HepG2 (cell line): ENCODE measurements at regions not wholly inside any gene's neighbourhood (a gene's known extent, or its start where the extent isn't known, plus 50 kb on each side); places are given as distances from the start of the nearest gene placed in this dataset.

Experiments
- ATAC-seq: fragments of 200-7000 bp; cut with Tn5 transposase; 3 replicates; pipeline ENCODE4 v1.9.1; 2020; ENCODE audit warnings: mild to moderate bottlenecking, moderate library complexity
- BruUV-seq: library from RNA; stranded (reverse); fragments of 400-500 nt; replicated peaks from 2 replicates; lab custom pipeline; 2021; lab: Mats Ljungman, UMichigan
- CTCF ChIA-PET: fragments of 300-600 bp; formaldehyde crosslinking; extraction: SDS; loops from one replicate; lab custom pipeline; 2021; ENCODE audit warnings: low total read pairs, inconsistent platforms, low intra/inter-chr PET ratio; lab: Yijun Ruan, JAX
- POLR2A ChIA-PET: fragments of 350-600 bp; sonication (Branson Sonifier 250); formaldehyde crosslinking; loops from one replicate; lab custom pipeline; 2020; ENCODE audit warnings: antibody characterized with exemption, inconsistent platforms; lab: Yijun Ruan, JAX
- DNase-seq: peaks from one replicate; pipeline ENCODE4 v3.0.0-alpha.2; 2015; ENCODE audit warnings: low spot score
- FAIRE-seq: peaks from 3 replicates; lab custom pipeline; 2011; peaks lifted over from hg19 to GRCh38; lab: Jason Lieb, UNC
- H2AFZ ChIP-seq: one replicate; pipeline ENCODE4 v1.6.1; 2011; ENCODE audit warnings: low read length, inconsistent platforms
- H3K27ac ChIP-seq: fragments of 300-600 bp; 3 replicates; pipeline ENCODE4 v1.8.0; 2011; ENCODE audit warnings: mixed run types, mild to moderate bottlenecking, mixed read lengths, low read length, inconsistent platforms; ENCODE audit not compliant: insufficient read depth; ENCODE audit errors: extremely low read length
- H3K27me3 ChIP-seq, 2 experiments: fragments of 200-600 bp in 1 of 2; 2 replicates in 1 of 2; 3 replicates in 1 of 2; pipeline versions ENCODE4 v1.6.0 to v1.8.0; 2011; ENCODE audit warnings: low read length in 2 of 2, mild to moderate bottlenecking in 2 of 2, moderate library complexity in 2 of 2, inconsistent platforms in 1 of 2; ENCODE audit not compliant: insufficient read depth in 2 of 2, control insufficient read depth in 1 of 2
- H3K36me3 ChIP-seq, 2 experiments: fragments of 200-600 bp in 1 of 2; replicated peaks in 1 of 2; 2 replicates in 1 of 2; 3 replicates in 1 of 2; pipeline versions ENCODE4 v1.5.1 to v1.8.0; 2011; ENCODE audit warnings: low read length in 2 of 2, inconsistent platforms in 1 of 2; ENCODE audit not compliant: insufficient read depth in 2 of 2, control insufficient read depth in 1 of 2
- H3K4me1 ChIP-seq: 2 replicates; pipeline ENCODE4 v1.5.1; 2012; ENCODE audit warnings: low read length, inconsistent platforms; ENCODE audit not compliant: insufficient read depth
- H3K4me2 ChIP-seq: 2 replicates; pipeline ENCODE4 v1.6.0; 2011; ENCODE audit warnings: low read depth, low read length, inconsistent platforms
- H3K4me3 ChIP-seq, 3 experiments: fragments of 200-600 bp in 1 of 3; sonication (generic), shearing (Covaris generic) in 1 of 3; replicated peaks in 1 of 3; 2 replicates each; pipeline ENCODE4 v1.5.1; 2011 to 2016; ENCODE audit warnings: low read length in 3 of 3, inconsistent platforms in 2 of 3, low read depth in 2 of 3, mild to moderate bottlenecking in 2 of 3, control low read depth in 1 of 3, mixed read lengths in 1 of 3; ENCODE audit not compliant: insufficient read depth in 1 of 3
- H3K79me2 ChIP-seq: one replicate; pipeline ENCODE4 v1.6.1; 2011; ENCODE audit warnings: low read length, inconsistent platforms; ENCODE audit not compliant: insufficient read depth
- H3K9ac ChIP-seq: 2 replicates; pipeline ENCODE4 v1.6.0; 2011; ENCODE audit warnings: mild to moderate bottlenecking, low read depth, low read length, inconsistent platforms; ENCODE audit not compliant: insufficient read depth
- H3K9me3 ChIP-seq: 2 replicates; pipeline ENCODE4 v1.5.1; 2012; ENCODE audit warnings: mild to moderate bottlenecking, low read length
- H4K20me1 ChIP-seq: 2 replicates; pipeline ENCODE4 v1.6.0; 2011; ENCODE audit warnings: inconsistent platforms, mild to moderate bottlenecking, low read length, moderate library complexity; ENCODE audit not compliant: insufficient read depth
- TEAD3 ChIP-seq: optimal IDR thresholded peaks from 2 replicates; pipeline ENCODE3; 2016; ENCODE audit warnings: borderline replicate concordance
- ZNF160 ChIP-seq: sonication (generic); formaldehyde crosslinking; IDR thresholded peaks from 2 replicates; pipeline ENCODE4 v1.8.0; 2022; ENCODE audit warnings: mild to moderate bottlenecking, inconsistent platforms, missing genetic modification reagents
- ZSCAN22 ChIP-seq: sonication (generic); formaldehyde crosslinking; IDR thresholded peaks from 2 replicates; pipeline ENCODE4 v1.4.0; 2020; ENCODE audit warnings: mild to moderate bottlenecking, missing genetic modification reagents
- WGBS: methylation state at CpG from one replicate; pipeline ENCODE4 v1.1.6; 2017; ENCODE audit warnings: low lambda C conversion rate; 5-methylcytosine and 5-hydroxymethylcytosine counted together
- in situ Hi-C: cut with HindIII; loops from 2 replicates; pipeline ENCODE4 v1.10.0; 2017; ENCODE audit warnings: low pct_unique_long_range_greater_than_20kb; ENCODE audit not compliant: extremely low pct_ligation_motif_present
- intact Hi-C: fragments of 100-400 bp; cut with micrococcal nuclease; formaldehyde crosslinking; loops from one replicate; pipeline ENCODE4 v1.10.0; 2022; ENCODE audit not compliant: unreplicated experiment
- TF ChIP-seq, protein P1 (sequence below): sonication (generic); formaldehyde crosslinking; IDR thresholded peaks from 2 replicates; pipeline ENCODE4 v1.4.0; 2020; ENCODE audit warnings: missing genetic modification reagents

GRCh38 chr12:111297703-111298426, 71.0 kb downstream of the PHETA1 start:
- no peak for TF ChIP-seq ZNF160

GRCh38 chr12:111296906-111297463, 71.9 kb downstream of the PHETA1 start:
- POLR2A ChIA-PET, result no interaction called here
- CTCF ChIA-PET, result no interaction called here
- H3K9me3 ChIP-seq, result no peaks in the 10 kb centered on the region
- no peaks in the 10 kb centered on the region for H3K79me2 ChIP-seq
- H3K27me3 ChIP-seq, result peaks cover 0 to 7% of the 10 kb centered on the region in 2 experiments; a peak in 1 of 5 replicates
- intact Hi-C loops (loop anchor here (5.0 kb wide), 1 partner anchor 360 kb away; no protein-coding TSS in a partner anchor), in situ Hi-C loops (loop anchor here (5.0 kb wide), 1 partner anchor 270 kb away; no protein-coding TSS in a partner anchor)
- H3K4me1 ChIP-seq, result no peaks in the 10 kb centered on the region
- H3K36me3 ChIP-seq, result no peaks in the 10 kb centered on the region
- H3K9ac ChIP-seq, result no peak overlapping the region
- no peak overlapping the region for H3K4me3 ChIP-seq
- no peak for ATAC-seq
- TF ChIP-seq ZSCAN22 (CRISPR knock-in tag) (peak; percentile 96), TEAD3 (CRISPR knock-in tag) (no peak)
- TF ChIP-seq, protein P1, sequence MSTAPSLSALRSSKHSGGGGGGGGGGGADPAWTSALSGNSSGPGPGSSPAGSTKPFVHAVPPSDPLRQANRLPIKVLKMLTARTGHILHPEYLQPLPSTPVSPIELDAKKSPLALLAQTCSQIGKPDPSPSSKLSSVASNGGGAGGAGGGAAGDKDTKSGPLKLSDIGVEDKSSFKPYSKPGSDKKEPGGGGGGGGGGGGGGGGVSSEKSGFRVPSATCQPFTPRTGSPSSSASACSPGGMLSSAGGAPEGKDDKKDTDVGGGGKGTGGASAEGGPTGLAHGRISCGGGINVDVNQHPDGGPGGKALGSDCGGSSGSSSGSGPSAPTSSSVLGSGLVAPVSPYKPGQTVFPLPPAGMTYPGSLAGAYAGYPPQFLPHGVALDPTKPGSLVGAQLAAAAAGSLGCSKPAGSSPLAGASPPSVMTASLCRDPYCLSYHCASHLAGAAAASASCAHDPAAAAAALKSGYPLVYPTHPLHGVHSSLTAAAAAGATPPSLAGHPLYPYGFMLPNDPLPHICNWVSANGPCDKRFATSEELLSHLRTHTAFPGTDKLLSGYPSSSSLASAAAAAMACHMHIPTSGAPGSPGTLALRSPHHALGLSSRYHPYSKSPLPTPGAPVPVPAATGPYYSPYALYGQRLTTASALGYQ (CRISPR knock-in tag), result no peak
- FAIRE-seq, result no peak
- H3K27ac ChIP-seq, result no peak overlapping the region
- 4% methylated on average over 7 of the region's 7 CpGs for WGBS
- H3K4me2 ChIP-seq, result no peak overlapping the region
- H4K20me1 ChIP-seq, result no peaks in the 10 kb centered on the region
- no TSS peak for BruUV-seq
- no peak overlapping the region for H2AFZ ChIP-seq
- DNase-seq, result no peak

More at GRCh38 chr12:111297703-111298426, 71.0 kb downstream of the PHETA1 start:
- no peak overlapping the region for H3K27ac ChIP-seq
- ATAC-seq (peak; percentile 70), DNase-seq (no peak), FAIRE-seq (no peak)
- in situ Hi-C loops (loop anchor here (5.0 kb wide), 1 partner anchor 271 kb away; no protein-coding TSS in a partner anchor), intact Hi-C loops (loop anchor here (5.0 kb wide), 1 partner anchor 361 kb away; no protein-coding TSS in a partner anchor)
- no TSS peak for BruUV-seq
- POLR2A ChIA-PET, result no interaction called here
- H3K9ac ChIP-seq, result no peak overlapping the region
- H3K4me3 ChIP-seq, result no peak overlapping the region
- no peak overlapping the region for H3K4me2 ChIP-seq
- H3K27me3 ChIP-seq, result peaks cover 0 to 4% of the 10 kb centered on the region in 2 experiments; a peak in 1 of 5 replicates
- H3K79me2 ChIP-seq, result no peaks in the 10 kb centered on the region
- WGBS, result 65% methylated on average over 5 of the region's 12 CpGs
- H2AFZ ChIP-seq, result no peak overlapping the region
- no peaks in the 10 kb centered on the region for H4K20me1 ChIP-seq
- H3K4me1 ChIP-seq, result no peaks in the 10 kb centered on the region
- CTCF ChIA-PET, result interaction anchor here (1.7 kb wide), 1 partner anchor 274 kb away, joined by 12 read pairs; no protein-coding TSS in a partner anchor
- H3K36me3 ChIP-seq, result no peaks in the 10 kb centered on the region
- H3K9me3 ChIP-seq, result no peaks in the 10 kb centered on the region
